Fibroblast of the aortic adventitia (primary cell): ENCODE measurements at regions not wholly inside any gene's neighbourhood (a gene's known extent, or its start where the extent isn't known, plus 50 kb on each side); places are given as distances from the start of the nearest gene placed in this dataset.

Experiments
- DNase-seq: peaks from one replicate; pipeline ENCODE4 v3.0.0-alpha.2; 2010; ENCODE audit warnings: low read depth
- H3K4me3 ChIP-seq: 2 replicates; pipeline ENCODE4 v1.5.1; 2011; ENCODE audit warnings: low read depth, mild to moderate bottlenecking, control low read depth, low read length, moderate library complexity
- TF ChIP-seq, protein P1 (sequence below): IDR thresholded peaks from 2 replicates; pipeline ENCODE4 v1.5.1; 2011; ENCODE audit warnings: mild to moderate bottlenecking, low read length, control low read depth, inconsistent platforms; ENCODE audit not compliant: insufficient read depth

DNA sequence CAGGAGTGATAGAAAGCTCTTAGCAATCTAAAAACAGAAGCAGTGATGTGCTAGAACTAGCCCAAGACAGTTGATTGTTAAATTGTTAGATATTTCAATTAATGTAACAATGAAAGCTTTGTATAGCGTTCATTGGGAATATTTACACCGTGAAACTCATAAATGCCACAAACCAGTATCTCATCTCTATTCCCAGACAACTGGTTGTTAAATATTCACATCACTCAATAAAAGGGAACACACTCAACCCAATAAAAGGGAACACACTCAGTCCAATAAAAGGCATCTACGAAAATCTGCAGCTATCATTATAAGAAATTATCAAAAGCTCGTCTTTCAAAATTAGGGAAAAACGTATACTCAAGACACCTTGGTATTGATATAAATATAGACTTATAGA lies 270.9 kb downstream of the CYLC2 start:
- DNase-seq, result no peak
- H3K4me3 ChIP-seq, result no peak overlapping the region
- TF ChIP-seq, protein P1, sequence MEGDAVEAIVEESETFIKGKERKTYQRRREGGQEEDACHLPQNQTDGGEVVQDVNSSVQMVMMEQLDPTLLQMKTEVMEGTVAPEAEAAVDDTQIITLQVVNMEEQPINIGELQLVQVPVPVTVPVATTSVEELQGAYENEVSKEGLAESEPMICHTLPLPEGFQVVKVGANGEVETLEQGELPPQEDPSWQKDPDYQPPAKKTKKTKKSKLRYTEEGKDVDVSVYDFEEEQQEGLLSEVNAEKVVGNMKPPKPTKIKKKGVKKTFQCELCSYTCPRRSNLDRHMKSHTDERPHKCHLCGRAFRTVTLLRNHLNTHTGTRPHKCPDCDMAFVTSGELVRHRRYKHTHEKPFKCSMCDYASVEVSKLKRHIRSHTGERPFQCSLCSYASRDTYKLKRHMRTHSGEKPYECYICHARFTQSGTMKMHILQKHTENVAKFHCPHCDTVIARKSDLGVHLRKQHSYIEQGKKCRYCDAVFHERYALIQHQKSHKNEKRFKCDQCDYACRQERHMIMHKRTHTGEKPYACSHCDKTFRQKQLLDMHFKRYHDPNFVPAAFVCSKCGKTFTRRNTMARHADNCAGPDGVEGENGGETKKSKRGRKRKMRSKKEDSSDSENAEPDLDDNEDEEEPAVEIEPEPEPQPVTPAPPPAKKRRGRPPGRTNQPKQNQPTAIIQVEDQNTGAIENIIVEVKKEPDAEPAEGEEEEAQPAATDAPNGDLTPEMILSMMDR, result no peak

DNA sequence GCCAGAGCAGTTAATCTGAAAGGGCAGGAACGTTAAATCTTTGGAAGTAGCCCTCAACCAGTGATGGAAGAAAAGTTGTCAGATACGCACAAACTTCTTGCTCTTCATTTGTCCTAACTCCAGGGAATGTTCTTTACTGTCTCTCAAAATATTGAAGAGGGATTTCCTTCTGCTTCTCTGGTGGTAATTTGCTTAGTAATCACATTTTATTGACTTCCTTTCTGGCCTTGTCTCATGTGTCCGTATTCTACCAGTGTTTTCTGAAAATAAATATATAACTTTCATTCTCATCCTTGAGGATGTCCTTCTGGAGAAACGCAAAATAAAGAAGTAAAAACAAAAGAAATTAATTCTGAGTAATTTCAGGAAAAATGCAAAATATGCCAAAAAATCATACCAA lies 282.1 kb downstream of the CYLC2 start:
- no peak for DNase-seq
- TF ChIP-seq, protein P1, result no peak
- no peak overlapping the region for H3K4me3 ChIP-seq

DNA sequence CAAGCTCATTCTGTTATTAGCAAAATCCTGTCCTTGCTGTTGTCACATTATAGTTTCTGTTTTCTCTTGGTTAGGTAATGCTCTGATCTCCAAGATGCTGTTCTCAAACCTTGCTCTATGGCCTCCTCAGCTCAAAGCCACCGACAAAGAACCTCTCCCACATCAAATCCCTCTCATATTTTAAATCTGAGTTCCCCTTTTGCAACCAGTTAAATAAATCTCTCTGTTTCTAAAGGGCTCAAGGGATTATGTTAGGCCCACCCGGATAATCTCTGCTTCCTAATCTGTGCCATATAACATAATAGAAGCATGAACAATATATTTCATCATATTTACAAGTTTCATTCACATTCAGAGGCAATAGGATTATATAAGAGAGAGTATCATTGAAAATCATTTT lies 286.0 kb downstream of the CYLC2 start:
- TF ChIP-seq, protein P1, result no peak
- DNase-seq, result no peak
- no peak overlapping the region for H3K4me3 ChIP-seq

DNA sequence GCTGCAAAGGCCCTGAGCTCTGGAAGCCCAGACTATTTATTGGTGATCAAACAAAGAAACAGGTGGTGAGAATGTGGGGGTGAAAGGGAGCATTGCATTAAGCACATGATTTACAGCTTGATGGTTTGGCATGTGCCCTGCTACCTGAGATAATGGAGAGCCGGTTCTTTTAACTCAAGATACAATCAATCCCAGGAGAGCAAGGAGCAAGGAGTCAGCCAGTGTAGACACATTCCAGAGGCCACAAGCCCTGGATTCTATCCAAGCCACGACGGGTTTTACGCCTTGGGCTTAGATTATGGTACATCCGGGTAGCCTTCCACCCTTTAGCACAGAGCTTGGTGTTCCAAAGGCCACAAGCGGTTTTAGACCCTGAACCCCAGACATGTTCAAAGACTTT lies 292.2 kb downstream of the CYLC2 start:
- DNase-seq, result no peak
- H3K4me3 ChIP-seq, result no peak overlapping the region
- TF ChIP-seq, protein P1, result no peak

DNA sequence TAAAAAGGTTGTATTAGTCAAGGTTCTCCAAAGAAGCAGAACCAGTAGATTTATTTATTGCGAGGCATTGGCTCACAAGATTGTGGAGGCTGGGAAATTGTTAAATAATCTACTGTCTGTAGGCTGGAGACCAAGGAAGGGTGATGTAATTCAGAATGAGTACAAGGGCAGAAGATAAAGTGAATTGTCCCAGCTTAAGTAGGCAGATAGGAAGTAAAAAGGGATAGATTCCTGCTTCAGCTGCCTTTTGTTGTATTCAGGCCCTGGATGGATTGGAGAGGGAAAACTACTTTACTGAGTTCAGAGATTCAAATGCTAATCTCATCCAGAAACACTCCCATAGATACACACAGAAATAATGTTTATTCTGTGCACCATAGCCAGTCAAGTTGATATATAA lies 301.1 kb downstream of the CYLC2 start:
- DNase-seq, result no peak
- TF ChIP-seq, protein P1, result no peak
- no peak overlapping the region for H3K4me3 ChIP-seq

DNA sequence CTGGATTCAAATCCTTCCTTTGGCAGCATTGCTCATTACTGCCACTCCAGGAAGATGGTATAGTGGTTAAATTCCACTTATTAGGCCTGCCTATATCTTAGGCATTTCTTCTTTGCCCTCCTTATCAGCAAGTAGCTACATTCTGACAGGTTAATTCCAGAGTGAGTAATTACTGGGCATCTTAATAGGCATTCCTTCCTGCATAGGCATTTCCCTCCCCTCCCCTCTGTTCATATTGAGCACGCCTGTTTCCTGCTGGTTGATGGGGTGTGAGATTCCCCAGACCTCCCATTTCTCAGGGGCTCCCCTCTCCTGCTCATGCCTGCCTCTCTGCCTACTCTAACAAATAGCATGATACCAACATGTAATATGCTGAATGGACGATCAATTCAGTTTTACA lies 305.9 kb downstream of the CYLC2 start:
- TF ChIP-seq, protein P1, result no peak
- no peak overlapping the region for H3K4me3 ChIP-seq
- no peak for DNase-seq

DNA sequence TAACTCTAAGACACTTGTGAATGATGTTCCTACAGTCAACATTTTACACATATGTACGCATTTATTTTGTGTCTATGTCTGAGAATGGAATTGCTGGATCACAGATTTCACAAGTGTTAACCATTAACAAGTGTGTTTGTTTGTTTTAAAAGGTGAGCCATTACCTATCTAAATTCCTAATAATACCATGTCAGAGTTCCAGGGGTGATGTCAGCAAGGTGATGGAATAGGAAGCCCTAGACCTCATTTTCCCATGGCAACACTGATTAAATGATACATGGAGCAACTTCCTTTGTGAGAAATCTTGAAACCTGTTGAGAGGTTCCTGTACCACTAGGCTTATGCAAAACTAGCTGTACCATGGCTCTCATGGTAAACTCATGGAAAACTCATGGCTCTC lies 309.7 kb downstream of the CYLC2 start:
- TF ChIP-seq, protein P1, result no peak
- H3K4me3 ChIP-seq, result no peak overlapping the region
- no peak for DNase-seq
